ENCODE measurements at regions not wholly inside any gene's neighbourhood (a gene's known extent, or its start where the extent isn't known, plus 50 kb on each side); places are given as distances from the start of the nearest gene placed in this dataset.
"Not testable (repeated sequence)": the region's sequence is repeated elsewhere in the genome, so short reads cannot be mapped to it uniquely, and the experiment has no call there.

DNA sequence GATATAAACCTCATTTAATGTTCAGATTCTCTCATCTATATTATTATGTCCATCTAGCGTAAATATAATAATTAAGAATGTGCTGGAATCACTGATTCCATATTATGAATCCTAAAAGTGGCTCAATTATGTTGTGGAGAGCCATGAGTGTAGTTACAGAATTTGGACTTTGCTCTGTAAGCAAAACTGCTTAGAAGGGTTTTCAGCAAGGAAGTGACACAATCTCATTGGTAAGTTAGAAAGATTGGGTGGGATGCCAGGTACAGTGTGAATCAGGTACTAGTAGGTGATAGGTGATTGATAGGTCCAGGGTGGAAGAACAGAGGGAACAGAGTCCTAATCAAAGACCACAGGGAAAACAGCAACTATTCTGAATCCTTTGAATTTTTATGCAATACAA lies 74.9 kb upstream of the ABLIM1 start:
- no peak for DNase-seq

DNA sequence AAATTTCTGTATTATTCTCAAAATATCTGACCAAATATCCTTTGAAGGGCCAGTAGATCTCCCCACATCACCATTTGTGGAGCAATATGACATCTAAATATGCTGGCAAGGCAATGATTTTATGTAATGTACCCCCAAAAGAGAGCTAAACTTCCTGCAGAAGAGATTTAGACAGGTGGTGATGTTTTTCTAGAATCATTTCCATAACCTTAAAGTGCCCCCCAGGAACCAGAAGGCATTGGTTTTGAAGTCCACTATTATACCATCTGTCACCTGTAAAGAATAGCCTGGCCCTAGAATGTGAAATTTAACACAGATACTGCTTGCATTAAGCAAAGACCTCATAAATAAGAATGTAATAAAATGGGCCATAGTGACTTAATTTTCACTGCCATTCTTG lies 77.9 kb upstream of the ABLIM1 start:
- no peak for DNase-seq

DNA sequence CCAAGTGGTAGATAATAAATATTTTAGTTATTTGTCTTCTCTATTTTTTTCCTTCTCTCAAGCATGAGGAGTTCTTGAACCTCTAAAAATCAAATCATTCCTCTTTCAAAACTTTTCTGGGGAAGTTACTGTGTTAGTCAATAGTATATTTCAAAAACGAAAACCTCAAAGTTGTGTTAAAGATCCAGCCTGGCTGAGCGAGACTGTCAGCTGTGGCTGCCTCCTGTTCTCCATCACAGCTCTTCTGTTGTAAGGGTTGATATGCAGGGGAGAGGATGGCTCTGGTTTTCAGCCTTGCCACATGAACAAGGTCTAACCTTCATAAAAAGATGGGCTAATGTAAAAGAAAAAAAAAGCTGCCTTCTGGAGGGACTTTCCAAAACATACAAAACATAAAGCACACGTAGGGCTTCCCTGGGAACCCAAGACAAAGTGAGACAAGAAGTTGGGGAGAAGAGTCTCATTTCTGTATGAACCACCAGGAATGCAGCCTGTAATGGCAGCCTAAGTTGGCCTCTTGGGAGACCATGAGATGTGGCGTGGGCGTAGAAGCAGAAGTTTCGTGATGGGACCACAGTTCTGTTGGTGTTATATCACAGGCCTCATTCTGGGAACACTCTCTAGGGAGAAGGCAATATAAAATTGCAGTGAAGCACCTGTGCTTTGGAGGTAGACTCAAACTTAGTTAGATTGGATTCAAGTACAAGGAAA lies 77.9 kb upstream of the FHIP2A start:
- no peak for DNase-seq

DNA sequence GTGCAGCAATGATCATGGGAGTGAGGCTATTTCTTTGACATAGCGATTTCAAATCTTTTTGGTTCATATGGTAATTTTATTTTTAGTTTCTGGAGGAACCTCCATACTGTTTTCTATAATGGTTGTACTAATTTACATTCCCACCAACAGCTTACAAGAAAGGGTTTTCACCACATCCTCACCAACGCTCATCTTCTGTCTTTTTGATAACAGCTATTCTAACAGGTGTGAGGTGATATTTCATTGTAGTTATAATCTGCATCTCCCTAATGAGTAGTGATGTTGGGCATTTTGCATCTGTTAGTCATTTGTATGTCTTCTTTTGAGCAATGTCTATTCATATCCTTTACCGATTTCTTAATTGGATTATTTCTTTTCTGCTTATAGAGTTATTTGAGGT lies 75.0 kb upstream of the FHIP2A start:
- no peak for DNase-seq

DNA sequence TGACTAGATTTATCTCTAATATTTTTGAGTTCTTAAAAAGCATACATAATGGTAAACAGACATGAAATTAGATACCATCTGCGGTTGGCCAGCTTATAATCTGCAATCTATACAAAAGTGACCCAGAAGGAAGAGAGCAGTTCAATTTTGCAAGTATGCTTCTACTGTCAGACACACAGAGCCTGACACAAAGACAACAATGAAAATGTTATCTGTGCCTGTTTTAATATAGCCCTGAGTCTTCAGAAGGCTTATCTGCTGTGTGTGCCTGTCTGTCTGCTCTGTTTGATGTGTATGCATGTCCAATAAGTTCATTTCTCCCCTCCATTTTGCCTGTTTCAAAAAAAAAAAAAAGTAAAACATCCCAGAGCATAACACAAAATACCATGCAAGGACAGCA lies 73.3 kb upstream of the FHIP2A start:
- no peak for DNase-seq

DNA sequence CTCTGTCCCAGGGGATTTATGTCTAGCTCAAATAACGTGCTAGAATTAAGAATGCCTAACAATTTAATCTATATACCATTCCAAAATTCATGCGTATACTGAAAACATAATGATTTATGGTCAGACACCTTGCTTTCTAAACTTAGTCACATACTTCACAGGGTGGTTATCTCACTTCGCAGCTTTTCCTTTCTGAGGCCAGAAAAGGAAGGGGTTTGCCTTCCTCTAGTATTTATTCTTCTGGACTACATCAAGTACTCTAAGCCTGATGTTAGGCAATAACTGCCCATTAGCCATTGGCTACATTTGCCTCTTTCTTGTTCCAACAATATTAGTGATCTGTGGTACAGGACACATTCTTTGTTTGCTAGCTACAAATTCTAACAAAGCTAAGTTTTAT lies 72.6 kb upstream of the FHIP2A start:
- DNase-seq, result no peak

DNA sequence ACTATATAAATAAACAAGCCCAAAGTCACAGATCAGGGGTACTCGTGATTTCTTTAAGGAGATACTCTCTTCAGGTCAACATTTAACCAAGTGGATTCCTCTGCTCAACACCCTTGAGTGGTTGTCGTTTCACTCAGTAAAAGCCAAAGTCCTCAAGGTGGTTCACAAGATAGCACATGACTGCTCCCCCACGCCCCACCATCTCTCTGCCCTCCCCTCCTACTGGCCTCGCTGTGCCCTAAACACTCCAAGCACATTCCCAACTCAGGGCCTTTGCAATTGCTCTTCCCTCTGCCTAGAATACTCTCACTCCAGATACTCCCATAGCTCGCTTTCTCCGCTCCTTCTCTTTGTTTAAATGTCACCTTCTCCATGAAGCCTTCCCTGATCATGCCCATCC lies 72.1 kb upstream of the FHIP2A start:
- DNase-seq, result no peak

DNA sequence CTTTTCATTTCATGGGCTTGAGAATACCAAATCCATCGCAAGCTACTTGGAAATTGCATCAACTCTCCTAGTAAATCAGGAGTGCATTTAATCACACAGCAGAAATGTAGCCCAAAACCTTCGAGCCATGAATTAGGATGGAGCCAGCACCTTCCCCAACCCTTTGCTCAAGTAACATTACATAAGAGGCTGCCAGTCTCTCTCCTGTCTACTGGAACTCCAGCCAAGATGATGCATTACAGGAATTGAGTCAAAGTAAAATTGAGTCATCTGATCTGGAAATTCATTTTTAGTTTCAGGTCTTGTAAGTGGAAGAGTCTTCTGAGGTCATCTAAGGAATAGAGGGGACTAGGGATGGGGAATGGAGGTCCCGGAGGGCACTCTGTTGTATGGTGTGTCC lies 69.7 kb upstream of the FHIP2A start:
- DNase-seq, result no peak

DNA sequence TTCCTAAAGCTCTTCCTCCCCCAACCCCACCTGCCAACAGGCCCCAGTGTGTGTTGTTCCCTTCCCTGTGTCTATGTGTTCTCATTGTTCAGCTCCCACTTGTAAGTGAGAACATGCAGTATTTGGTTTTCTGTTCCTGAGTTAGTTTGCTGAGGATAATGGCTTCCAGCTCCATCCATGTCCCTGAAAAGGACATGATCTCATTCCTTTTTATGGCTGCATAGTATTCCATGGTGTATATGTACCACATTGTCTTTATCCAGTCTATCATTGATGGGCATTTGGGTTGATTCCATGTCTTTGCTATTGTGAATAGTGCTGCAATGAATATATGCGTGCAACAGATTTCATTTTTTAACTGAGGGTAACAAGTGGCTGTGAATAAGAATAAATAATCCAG lies 69.0 kb upstream of the FHIP2A start:
- DNase-seq, result not testable (repeated sequence)

DNA sequence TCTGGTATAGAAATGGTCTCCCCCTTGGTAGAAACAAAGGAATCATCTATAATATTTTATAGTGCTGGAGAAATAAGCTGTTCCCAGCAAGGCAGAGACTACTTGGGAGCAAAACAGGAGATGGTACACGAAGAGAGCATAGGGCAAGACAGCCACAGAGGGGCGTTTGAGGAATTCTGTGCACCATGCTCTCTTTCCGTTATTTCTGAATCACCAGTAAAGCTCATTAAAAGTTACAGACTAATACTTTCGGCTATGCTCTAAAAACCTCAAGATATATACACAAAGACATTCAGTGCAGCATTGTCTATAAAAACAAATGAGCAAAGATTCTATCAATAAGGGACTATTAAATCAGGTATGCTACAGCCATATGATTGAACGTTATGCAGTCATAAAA lies 68.5 kb upstream of the FHIP2A start:
- DNase-seq, result no peak

DNA sequence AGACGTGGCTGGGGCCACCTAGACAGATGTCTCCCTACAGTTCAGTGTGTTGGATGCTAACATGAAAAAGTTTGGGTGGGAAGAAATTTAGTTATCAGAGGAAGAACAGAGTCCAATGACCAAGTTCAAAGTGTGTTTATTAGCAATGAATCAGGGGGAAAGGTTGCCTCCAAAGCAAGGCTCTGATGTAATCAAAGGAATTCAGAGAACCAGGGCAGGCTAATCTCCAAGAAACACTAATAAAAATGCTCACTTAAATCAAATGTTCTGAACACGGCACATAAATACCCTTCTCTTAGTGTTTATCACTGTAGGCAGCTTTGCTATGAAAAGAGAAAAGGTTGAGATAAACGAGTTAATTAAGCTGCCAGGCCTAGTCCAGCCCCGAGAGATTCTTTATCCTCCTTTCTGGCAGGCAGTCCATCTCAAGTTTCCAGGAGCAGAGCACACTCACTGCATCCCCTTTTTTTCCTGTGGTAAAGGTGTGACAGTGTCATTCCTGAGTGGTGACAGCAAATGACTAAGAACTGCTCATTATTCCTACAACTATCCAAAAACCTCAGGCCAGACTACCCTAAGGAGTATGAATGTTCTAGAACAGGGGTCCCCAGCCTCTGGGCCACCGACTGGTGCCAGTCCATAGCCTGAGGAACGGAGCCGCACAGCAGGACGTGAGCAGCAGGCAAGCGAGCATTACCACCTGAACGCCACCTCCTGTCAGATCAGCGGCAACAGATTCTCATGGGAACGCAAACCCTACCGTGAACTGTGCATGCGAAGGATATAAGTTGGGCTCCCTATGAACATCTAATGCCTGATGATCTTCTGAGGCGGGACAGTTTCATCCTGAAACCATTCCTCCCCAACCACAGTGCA lies 66.9 kb upstream of the FHIP2A start:
- DNase-seq, result no peak

DNA sequence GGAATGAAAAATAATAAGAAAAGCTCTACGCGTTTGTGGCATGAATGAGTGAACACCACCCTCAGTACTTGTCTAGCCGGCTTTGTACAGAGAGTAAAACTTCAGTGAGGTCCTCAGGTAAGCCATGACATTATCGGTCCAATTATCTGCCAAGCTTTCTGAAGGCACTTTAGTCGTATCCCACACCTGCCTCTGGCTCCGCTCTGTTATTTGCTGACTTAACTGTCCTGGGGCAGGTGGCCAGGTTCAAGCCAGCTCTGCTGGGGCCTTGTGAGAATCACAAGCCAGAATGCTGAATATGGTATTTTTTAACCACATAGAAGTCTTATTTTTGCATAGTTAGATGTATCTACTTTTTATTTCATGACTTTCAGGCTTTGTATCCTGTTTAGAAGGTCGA lies 66.0 kb upstream of the FHIP2A start:
- DNase-seq, result no peak

DNA sequence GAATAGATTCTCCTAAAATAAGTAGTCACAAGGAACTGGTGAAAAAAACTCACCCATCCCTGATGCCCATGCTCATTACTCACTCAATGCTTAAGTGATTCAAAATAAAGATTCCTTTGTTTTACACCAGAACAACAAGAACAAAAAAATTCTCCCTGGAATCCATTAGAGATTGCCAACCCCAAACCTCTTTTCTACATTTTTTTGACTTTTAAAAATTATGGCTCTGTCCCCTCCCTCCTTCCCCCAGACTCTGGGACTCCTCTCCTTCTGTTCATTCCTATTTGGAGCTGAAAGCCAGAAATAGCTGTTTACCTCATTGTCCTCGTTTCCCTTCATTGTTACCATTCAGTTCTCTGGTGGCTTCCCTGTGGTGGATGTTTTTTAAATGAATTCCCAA lies 63.2 kb upstream of the FHIP2A start:
- DNase-seq, result no peak

DNA sequence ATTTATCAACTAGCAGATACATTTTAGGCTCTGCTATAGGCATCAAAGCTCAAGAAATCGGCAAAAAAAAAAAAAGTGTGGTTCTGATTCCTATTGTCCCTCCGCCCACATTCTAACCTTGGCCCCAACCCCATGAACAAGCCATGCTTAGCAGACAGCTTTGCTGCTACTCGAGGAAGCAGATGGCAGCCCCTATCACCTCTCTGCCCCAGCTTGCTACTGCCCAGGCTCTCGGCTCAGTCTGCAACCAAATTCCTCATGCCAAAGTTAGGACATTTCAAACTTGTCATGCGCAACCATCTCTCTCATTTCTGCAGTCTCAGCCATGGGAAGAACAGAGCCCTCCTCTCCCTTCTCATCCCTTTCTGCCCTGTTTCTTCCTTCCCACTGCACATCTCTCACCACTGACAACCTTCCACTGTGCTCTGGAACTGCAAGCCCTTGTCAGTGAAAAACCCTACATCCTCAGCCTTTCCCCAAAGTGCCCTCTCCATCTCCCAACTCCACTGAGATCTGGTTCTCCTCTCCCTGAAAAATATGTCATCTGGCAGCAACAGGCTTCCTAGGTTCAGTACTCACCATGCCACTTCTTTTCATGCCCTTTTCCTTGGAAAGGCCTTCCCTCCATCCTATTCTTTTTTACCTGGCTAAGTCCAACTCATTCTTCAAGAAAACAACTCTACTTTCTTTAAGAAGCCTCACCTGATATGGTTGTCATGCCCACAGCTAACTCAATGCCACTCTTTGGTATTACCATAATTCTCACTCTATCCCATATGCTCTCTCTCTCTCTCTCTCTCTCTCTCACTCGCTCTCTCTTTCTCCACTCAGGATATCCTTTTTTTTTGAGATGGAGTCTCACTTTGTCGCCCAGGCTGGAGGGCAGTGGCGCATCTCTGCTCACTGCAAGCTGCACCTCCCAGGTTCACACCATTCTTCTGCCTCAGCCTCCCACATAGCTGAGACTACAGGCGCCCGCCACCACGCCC lies 60.1 kb upstream of the FHIP2A start:
- no peak for DNase-seq

DNA sequence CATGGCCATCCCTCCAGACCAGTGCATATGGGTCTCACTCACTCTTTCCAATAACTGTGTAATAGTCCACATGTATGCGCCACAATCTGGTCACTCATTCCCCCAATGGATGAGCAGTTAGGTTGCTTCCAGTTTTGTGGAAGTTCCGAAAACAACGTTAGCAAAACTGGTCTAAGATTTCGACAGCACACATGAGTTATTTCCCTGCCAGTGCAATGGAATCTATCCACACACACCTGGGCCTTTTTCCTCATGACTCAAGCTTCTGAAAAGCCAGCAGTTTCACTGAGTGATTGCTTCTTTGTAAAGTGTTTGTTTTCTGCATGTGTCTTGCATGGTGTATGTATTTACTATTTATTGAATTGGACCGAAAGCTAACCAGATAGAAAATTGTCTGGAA lies 58.8 kb upstream of the FHIP2A start:
- no peak for DNase-seq

DNA sequence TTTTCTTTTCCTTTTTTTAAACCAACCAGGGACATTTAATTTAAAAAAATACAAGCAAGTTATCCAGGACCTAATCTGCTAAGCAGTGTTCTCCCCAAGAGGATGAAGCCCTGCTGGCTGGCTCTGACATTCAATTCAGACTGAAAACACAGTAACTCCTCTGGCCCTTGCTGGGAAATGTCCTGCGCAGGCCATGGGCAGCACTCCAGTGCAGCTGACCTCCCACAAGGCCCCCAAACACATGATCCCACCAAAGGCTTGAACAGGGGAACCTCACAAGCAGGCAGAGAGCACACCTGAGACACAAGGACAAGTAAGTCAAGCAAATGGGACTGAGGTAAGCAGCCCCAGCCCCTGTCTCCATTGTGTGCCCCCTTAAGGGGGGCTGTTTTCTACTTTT lies 56.9 kb upstream of the FHIP2A start:
- DNase-seq, result no peak

DNA sequence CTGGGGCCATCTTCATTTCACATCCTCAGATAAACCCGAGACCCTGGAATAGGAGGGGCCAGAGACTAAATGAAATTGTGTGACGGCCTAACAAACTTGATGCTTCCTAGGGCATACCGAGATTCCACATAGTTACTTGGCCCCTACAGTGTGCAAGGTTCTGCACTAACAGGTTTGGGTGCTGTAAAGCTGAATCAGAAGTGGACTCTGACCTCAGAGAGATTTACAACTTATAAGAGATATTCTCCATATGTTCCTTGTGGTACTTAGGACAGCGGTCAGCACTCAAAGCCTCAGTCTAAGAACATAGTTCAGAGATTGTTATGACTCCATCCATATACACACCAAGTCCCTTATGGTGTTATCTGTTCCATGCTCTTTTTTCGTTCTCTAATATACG lies 55.1 kb upstream of the FHIP2A start:
- no peak for DNase-seq

DNA sequence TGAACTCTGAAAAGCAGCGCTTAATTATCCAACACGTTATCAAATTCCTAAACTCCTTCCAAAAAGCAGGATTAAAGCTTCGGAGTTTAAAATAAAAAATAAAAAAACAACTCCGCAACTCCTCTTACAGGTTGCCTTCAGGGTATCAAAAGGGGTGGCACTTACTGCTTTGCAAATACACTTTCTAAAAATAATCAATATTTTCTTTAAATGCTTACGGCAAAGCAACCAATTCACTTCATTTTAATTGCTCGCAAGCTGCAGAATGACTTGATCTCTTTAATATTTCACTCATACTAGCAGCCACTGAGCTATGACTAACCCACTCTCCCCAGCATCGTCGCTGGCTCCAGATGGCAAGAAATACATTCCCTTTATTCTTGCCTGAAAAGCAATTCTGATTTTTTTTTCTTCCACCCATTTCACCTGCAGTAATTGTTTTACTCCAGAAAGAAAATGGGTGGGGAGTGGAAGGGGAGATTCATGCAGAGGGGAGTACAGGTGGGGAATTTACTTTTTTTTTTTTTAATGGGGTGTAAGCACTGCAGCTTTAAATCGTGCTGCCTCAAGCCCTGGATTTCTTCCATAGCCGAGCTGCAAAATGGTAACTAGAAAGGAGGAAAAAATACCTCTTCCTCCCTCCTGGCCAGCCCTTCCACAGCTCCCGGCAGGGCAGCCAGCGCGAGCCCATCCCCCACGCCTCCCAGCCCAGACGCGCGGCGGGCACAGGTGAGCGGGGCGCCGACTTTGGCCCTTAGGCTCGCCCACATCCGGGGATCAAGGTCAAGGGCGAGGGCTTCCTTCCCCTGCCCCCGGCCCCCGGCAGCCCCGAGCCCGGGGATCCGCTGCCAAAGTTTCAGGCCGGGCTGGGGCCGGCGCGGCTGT lies 54.2 kb upstream of the FHIP2A start:
- peak; percentile 9 for DNase-seq

DNA sequence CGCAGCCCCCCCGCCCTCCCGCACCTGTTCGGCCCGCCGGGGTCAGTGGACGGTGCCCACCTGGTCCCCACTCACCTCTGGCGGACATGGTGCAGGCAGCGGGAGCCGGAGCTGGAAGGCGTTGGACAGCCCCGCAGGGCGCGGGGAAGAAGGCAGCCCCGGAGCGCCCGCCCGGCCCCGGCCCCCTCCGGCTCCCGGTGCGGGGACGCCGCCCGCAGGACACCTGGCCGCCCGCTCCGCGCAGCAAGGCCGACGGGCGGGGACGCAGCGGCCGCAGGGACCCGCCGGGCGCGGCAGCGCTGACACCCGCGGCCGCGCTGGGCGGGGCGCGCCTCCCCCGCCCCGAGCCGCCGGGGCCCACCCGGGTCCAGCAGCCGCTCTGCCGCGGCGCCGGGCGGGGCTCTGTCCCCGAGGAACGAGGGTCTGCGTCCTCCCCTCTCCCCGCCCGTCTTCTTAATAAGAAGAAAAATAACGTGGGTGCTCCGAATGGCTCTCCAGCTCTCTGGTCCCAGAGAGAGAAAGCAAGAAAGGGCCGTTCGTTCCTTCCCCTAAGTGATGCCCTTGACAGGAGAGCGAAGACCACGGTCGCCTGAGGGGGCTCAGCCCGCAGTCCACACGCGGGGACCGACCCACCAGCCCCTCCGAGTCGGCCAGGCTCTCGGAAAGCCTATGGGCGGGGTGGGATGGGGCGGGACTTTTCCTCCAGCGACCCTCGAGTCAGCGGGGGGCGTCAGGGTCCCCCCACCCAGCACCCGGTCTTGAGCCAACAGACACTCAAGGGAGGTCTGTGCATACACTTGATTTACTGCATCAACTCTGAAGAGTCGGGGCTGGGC lies 53.4 kb upstream of the FHIP2A start:
- peak; percentile 1 for DNase-seq

DNA sequence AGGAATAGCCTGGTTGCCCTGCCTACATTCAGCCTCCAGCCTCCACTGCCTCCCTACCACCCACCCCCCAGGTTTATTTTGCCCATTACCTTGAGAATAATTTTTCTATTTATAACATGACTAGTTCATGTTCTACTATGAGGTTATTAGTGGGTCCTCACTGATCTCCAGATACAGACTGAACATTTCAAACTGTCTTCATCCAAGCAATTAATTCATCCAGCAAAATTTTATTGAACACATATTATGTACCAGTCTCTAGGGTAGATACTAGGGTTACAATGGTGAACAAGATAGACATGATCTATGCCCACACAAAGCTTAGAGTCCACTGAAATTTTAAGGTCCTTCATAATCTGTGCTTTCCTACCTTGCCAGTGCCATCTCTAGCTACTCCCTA lies 51.6 kb upstream of the FHIP2A start:
- DNase-seq, result no peak

DNA sequence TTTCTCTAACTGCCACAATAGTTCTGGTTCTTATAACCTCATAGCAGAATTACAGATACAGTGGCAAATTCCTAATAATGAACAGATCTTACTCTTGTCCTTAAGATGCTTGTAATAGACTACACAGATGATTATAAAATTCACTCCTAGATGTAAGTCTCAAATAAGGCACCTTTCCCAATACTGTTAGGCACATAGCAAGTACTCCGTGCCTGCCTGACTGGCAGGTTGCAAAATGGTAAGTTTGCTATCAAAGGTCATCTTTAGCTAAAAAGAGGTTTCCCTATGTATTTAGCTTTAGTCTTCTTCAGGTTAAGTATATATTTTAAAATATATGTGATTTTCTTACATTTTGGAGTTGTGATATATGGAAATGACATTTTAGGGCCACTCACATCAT lies 50.4 kb upstream of the FHIP2A start:
- no peak for DNase-seq
